HG03457 (cell line): ENCODE measurements at regions not wholly inside any gene's neighbourhood (a gene's known extent, or its start where the extent isn't known, plus 50 kb on each side); places are given as distances from the start of the nearest gene placed in this dataset.

Experiments used
- ATAC-seq: cut with Tn5 transposase; IDR thresholded peaks from one replicate; pipeline ENCODE4 v1.9.1; 2021; ENCODE audit warnings: moderate number of reproducible peaks; ENCODE audit not compliant: unreplicated experiment

GRCh38 chr6:15995493-15995892 lies 133.4 kb upstream of the MYLIP start:
- ATAC-seq = no peak

- no peak for ATAC-seq
These were observed 133.9 kb upstream of the MYLIP start for GRCh38 chr6:15994814-15995459.

- ATAC-seq = no peak
These were observed 135.1 kb upstream of the MYLIP start for GRCh38 chr6:15993716-15994228.

- no peak for ATAC-seq
These were observed 138.7 kb upstream of the MYLIP start for GRCh38 chr6:15990179-15990578.

GRCh38 chr6:15989397-15989796 lies 139.5 kb upstream of the MYLIP start:
- peak; percentile 79 for ATAC-seq

GRCh38 chr6:15987569-15987968 lies 141.3 kb upstream of the MYLIP start:
- no peak for ATAC-seq

- no peak for ATAC-seq
These were observed 142.8 kb upstream of the MYLIP start for GRCh38 chr6:15986027-15986629.

GRCh38 chr6:15985379-15985959 lies 143.4 kb upstream of the MYLIP start:
- no peak for ATAC-seq

- ATAC-seq = no peak
These were observed 146.9 kb upstream of the MYLIP start for GRCh38 chr6:15981956-15982355.

GRCh38 chr6:15980801-15981200 lies 148.1 kb upstream of the MYLIP start:
- no peak for ATAC-seq

- ATAC-seq = no peak
These were observed 150.5 kb upstream of the MYLIP start for GRCh38 chr6:15978426-15978825.

- ATAC-seq = no peak
These were observed 151.8 kb upstream of the MYLIP start for GRCh38 chr6:15977050-15977449.

- ATAC-seq = no peak
These were observed 154.1 kb upstream of the MYLIP start for GRCh38 chr6:15974817-15975216.

GRCh38 chr6:15970517-15970916 lies 158.4 kb upstream of the MYLIP start:
- no peak for ATAC-seq

- ATAC-seq = no peak
These were observed 159.6 kb upstream of the MYLIP start for GRCh38 chr6:15969236-15969778.

GRCh38 chr6:15968519-15968918 lies 160.4 kb upstream of the MYLIP start:
- no peak for ATAC-seq

- ATAC-seq = no peak
These were observed 162.8 kb upstream of the MYLIP start for GRCh38 chr6:15966000-15966520.

GRCh38 chr6:15962449-15962764 lies 166.5 kb upstream of the MYLIP start:
- ATAC-seq = no peak

GRCh38 chr6:15961635-15962448 lies 167.0 kb upstream of the MYLIP start:
- no peak for ATAC-seq

GRCh38 chr6:15960740-15961634 lies 167.9 kb upstream of the MYLIP start:
- no peak for ATAC-seq
